ENCODE measurements at regions not wholly inside any gene's neighbourhood (a gene's known extent, or its start where the extent isn't known, plus 50 kb on each side); places are given as distances from the start of the nearest gene placed in this dataset.

DNA sequence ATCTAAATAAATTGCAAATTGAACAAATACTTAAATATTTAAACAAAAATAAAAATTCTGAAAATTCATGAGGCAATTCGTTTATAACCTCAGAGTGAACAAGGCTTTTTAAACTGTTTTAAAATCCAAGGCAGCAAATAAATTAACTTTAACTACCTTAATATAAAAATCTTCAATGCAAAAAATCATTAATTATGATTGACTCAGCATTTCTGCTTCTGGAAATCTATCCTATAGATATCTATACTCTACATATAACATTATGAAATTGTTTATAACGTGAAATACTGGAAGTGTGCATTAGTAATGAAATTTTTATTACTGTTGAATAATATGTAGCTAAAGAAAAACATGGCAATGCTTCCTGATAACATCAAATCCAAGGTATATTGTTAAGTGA lies 92.4 kb downstream of the ADAMTS1 start:
- no peaks in the 10 kb centered on the region for H3K9me2 ChIP-seq (replicated peaks; ENCODE audit: low read length)
- H3K4me3 ChIP-seq (ENCODE audit: low read length), result no peak overlapping the region
- H3K9ac ChIP-seq (ENCODE audit: low read length), result no peak overlapping the region
- ChIA-PET CTCF (no interaction called here), POLR2A (ENCODE audit: unreplicated experiment) (no interaction called here)
- no peaks in the 10 kb centered on the region for H3K4me1 ChIP-seq (ENCODE audit: insufficient read depth, low read length)
- intact Hi-C loops (cut with micrococcal nuclease), result no loop called here
- H3K27me3 ChIP-seq (ENCODE audit: low read length), result peaks cover 26% of the 10 kb centered on the region
- H3K4me2 ChIP-seq (ENCODE audit: low read length), result no peak overlapping the region
- TF ChIP-seq EZH2 (IDR thresholded peaks at IDR 0.05; ENCODE audit: low read length, unreplicated experiment) (no peak), EZH2phosphoT487 (IDR thresholded peaks at IDR 0.05; ENCODE audit: borderline replicate concordance, low read length) (no peak)
- TF ChIP-seq, protein P1, sequence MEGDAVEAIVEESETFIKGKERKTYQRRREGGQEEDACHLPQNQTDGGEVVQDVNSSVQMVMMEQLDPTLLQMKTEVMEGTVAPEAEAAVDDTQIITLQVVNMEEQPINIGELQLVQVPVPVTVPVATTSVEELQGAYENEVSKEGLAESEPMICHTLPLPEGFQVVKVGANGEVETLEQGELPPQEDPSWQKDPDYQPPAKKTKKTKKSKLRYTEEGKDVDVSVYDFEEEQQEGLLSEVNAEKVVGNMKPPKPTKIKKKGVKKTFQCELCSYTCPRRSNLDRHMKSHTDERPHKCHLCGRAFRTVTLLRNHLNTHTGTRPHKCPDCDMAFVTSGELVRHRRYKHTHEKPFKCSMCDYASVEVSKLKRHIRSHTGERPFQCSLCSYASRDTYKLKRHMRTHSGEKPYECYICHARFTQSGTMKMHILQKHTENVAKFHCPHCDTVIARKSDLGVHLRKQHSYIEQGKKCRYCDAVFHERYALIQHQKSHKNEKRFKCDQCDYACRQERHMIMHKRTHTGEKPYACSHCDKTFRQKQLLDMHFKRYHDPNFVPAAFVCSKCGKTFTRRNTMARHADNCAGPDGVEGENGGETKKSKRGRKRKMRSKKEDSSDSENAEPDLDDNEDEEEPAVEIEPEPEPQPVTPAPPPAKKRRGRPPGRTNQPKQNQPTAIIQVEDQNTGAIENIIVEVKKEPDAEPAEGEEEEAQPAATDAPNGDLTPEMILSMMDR (conservative IDR thresholded peaks at IDR 0.05; ENCODE audit: low read depth, low read length), result no peak
- no TSS peak for BruUV-seq (replicated peaks)
- no peak overlapping the region for H2AFZ ChIP-seq (ENCODE audit: low read length)
- ATAC-seq (no peak), DNase-seq (no peak)
- no peaks in the 10 kb centered on the region for H4K20me1 ChIP-seq (ENCODE audit: low read length)
- H3K27ac ChIP-seq (ENCODE audit: low read length), result no peak overlapping the region
- H3K36me3 ChIP-seq (ENCODE audit: low read depth, low read length), result no peaks in the 10 kb centered on the region
- H3F3A ChIP-seq (ENCODE audit: low read length, unreplicated experiment), result no peaks in the 10 kb centered on the region
- H3K9me3 ChIP-seq (ENCODE audit: low read length), result no peaks in the 10 kb centered on the region
- no peaks in the 10 kb centered on the region for H3K79me2 ChIP-seq (ENCODE audit: low read length)

DNA sequence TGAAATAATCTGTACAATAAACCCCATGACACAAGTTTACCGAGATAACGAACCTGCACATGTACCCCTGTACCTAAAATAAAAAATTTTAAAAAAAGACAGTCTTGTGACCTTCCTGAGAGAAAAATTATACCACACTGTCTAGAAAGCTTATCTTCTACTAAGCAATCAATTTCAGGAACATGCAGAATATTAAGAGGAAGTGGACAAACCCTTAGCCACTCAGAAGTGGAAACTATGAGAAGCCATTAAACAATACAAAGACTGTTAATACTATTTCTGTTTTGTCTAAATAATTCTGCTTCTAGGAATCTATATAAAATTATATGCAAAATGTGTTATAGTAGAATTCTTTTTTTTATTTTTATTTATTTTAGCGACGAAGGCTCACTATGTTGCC lies 93.9 kb downstream of the ADAMTS1 start:
- no TSS peak for BruUV-seq (replicated peaks)
- no peaks in the 10 kb centered on the region for H4K20me1 ChIP-seq (ENCODE audit: low read length)
- peaks cover 34% of the 10 kb centered on the region for H3K27me3 ChIP-seq (ENCODE audit: low read length)

DNA sequence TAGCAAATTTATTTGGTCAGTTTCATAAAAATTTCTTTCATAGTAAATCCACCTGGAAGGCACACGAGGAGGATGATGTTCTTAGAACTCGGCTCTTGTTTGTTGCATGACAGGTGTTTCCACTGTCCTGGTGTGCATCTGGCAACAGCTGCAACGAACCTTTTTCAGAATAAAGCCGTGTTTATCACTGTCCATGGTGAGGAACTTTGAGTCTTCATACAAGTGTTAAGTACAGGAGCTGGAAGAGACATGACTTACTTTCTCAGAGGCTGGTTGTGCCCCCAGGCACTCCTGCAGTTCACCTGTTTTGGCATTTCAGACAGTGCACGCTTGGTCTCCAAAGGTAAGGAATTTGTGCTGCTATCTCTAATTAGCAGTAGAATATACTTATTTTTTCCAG lies 97.1 kb downstream of the ADAMTS1 start:
- Histone ChIP-seq H3K9me3 (ENCODE audit: low read length) (no peaks in the 10 kb centered on the region), H3K9ac (ENCODE audit: low read length) (no peak overlapping the region), H3K27ac (ENCODE audit: low read length) (no peak overlapping the region), H3K36me3 (ENCODE audit: low read depth, low read length) (no peaks in the 10 kb centered on the region), H3K27me3 (ENCODE audit: low read length) (peaks cover 35% of the 10 kb centered on the region), H3K9me2 (replicated peaks; ENCODE audit: low read length) (no peaks in the 10 kb centered on the region), H3K4me2 (ENCODE audit: low read length) (no peak overlapping the region), H3K79me2 (ENCODE audit: low read length) (no peaks in the 10 kb centered on the region), H3K4me3 (ENCODE audit: low read length) (no peak overlapping the region), H2AFZ (ENCODE audit: low read length) (no peak overlapping the region), H3K4me1 (ENCODE audit: insufficient read depth, low read length) (no peaks in the 10 kb centered on the region), H3F3A (ENCODE audit: low read length, unreplicated experiment) (no peaks in the 10 kb centered on the region), H4K20me1 (ENCODE audit: low read length) (no peaks in the 10 kb centered on the region)
- TF ChIP-seq EZH2phosphoT487 (IDR thresholded peaks at IDR 0.05; ENCODE audit: borderline replicate concordance, low read length), result no peak
- ChIA-PET CTCF (no interaction called here), POLR2A (ENCODE audit: unreplicated experiment) (no interaction called here)
- ATAC-seq (no peak), DNase-seq (no peak)
- BruUV-seq (replicated peaks), result no TSS peak
- intact Hi-C loops (cut with micrococcal nuclease), result no loop called here

More for the DNA sequence above, 93.9 kb downstream of the ADAMTS1 start:
- CTCF ChIA-PET, result no interaction called here
- POLR2A ChIA-PET (ENCODE audit: unreplicated experiment), result no interaction called here
- H3K79me2 ChIP-seq (ENCODE audit: low read length), result no peaks in the 10 kb centered on the region
- DNase-seq, result no peak
- no peaks in the 10 kb centered on the region for H3K4me1 ChIP-seq (ENCODE audit: insufficient read depth, low read length)
- ATAC-seq, result no peak
- H3K4me3 ChIP-seq (ENCODE audit: low read length), result no peak overlapping the region
- H3F3A ChIP-seq (ENCODE audit: low read length, unreplicated experiment), result no peaks in the 10 kb centered on the region
- H3K9ac ChIP-seq (ENCODE audit: low read length), result no peak overlapping the region
- H3K36me3 ChIP-seq (ENCODE audit: low read depth, low read length), result no peaks in the 10 kb centered on the region
- no peaks in the 10 kb centered on the region for H3K9me2 ChIP-seq (replicated peaks; ENCODE audit: low read length)
- H3K4me2 ChIP-seq (ENCODE audit: low read length), result no peak overlapping the region
- no peak overlapping the region for H3K27ac ChIP-seq (ENCODE audit: low read length)
- intact Hi-C loops (cut with micrococcal nuclease), result no loop called here
- no peak overlapping the region for H2AFZ ChIP-seq (ENCODE audit: low read length)
- no peak for TF ChIP-seq EZH2phosphoT487 (IDR thresholded peaks at IDR 0.05; ENCODE audit: borderline replicate concordance, low read length)
- TF ChIP-seq EZH2 (IDR thresholded peaks at IDR 0.05; ENCODE audit: low read length, unreplicated experiment), result no peak
- TF ChIP-seq, protein P1 (conservative IDR thresholded peaks at IDR 0.05; ENCODE audit: low read depth, low read length), result no peak
- no peaks in the 10 kb centered on the region for H3K9me3 ChIP-seq (ENCODE audit: low read length)

Data from PC-3 (cell line).